ENCODE measurements at regions not wholly inside any gene's neighbourhood (a gene's known extent, or its start where the extent isn't known, plus 50 kb on each side); places are given as distances from the start of the nearest gene placed in this dataset.

DNA sequence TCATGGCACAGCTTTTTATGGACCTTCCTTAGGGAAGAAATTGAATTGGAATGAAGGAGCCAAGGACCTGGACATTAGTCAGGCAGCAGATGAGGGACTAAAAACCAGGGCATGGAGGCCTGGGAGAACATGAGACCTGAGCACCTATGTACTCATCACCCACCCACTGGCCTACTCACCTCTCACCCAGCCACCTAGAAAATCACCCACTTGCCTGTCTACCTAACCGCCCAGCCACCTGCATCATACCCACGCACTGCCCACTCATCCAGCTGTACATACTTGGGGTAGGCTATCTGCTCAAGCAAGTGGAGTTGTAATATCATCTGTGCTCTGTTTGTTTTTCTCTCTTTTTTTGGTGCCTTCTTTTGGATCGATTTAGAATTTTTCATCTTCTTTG is 65.3 kb upstream of the SLCO2A1 start:
- no peak overlapping the region for H3K4me3 ChIP-seq (ENCODE audit: low read length)
- POLR2A ChIA-PET (ENCODE audit: unreplicated experiment), result no interaction called here
- H3K9me3 ChIP-seq (ENCODE audit: low read length), result no peaks in the 10 kb centered on the region
- no peak overlapping the region for H3K4me2 ChIP-seq (ENCODE audit: low read length)
- H3F3A ChIP-seq (ENCODE audit: low read length, unreplicated experiment), result no peaks in the 10 kb centered on the region
- H3K9ac ChIP-seq (ENCODE audit: low read length), result no peak overlapping the region
- ATAC-seq (no peak), DNase-seq (no peak)
- no peaks in the 10 kb centered on the region for H3K79me2 ChIP-seq (ENCODE audit: low read length)
- no peaks in the 10 kb centered on the region for H4K20me1 ChIP-seq (ENCODE audit: low read length)
- H3K9me2 ChIP-seq (replicated peaks; ENCODE audit: low read length), result no peaks in the 10 kb centered on the region
- H3K27me3 ChIP-seq (ENCODE audit: low read length), result no peaks in the 10 kb centered on the region
- intact Hi-C loops (cut with micrococcal nuclease), result no loop called here
- H3K4me1 ChIP-seq (ENCODE audit: insufficient read depth, low read length), result no peaks in the 10 kb centered on the region
- H3K27ac ChIP-seq (ENCODE audit: low read length), result no peak overlapping the region
- TF ChIP-seq CTCF (conservative IDR thresholded peaks at IDR 0.05; ENCODE audit: low read depth, low read length), result no peak
- no peak for TF ChIP-seq EZH2phosphoT487 (IDR thresholded peaks at IDR 0.05; ENCODE audit: borderline replicate concordance, low read length)
- TF ChIP-seq EZH2 (IDR thresholded peaks at IDR 0.05; ENCODE audit: low read length, unreplicated experiment), result no peak
- CTCF ChIA-PET, result no interaction called here
- BruUV-seq (replicated peaks), result no TSS peak
- no peak overlapping the region for H2AFZ ChIP-seq (ENCODE audit: low read length)
- H3K36me3 ChIP-seq (ENCODE audit: low read depth, low read length), result no peaks in the 10 kb centered on the region

- no peaks in the 10 kb centered on the region for H3K4me1 ChIP-seq (ENCODE audit: insufficient read depth, low read length)
- no peaks in the 10 kb centered on the region for H3K36me3 ChIP-seq (ENCODE audit: low read depth, low read length)
- H3K4me3 ChIP-seq (ENCODE audit: low read length), result no peak overlapping the region
- intact Hi-C loops (cut with micrococcal nuclease), result no loop called here
- ATAC-seq (no peak), DNase-seq (no peak)
- H3K9ac ChIP-seq (ENCODE audit: low read length), result no peak overlapping the region
- no TSS peak for BruUV-seq (replicated peaks)
- H3K27ac ChIP-seq (ENCODE audit: low read length), result no peak overlapping the region
- no peaks in the 10 kb centered on the region for H3F3A ChIP-seq (ENCODE audit: low read length, unreplicated experiment)
- no peaks in the 10 kb centered on the region for H3K9me2 ChIP-seq (replicated peaks; ENCODE audit: low read length)
- ChIA-PET CTCF (no interaction called here), POLR2A (ENCODE audit: unreplicated experiment) (no interaction called here)
- H2AFZ ChIP-seq (ENCODE audit: low read length), result no peak overlapping the region
- no peaks in the 10 kb centered on the region for H3K27me3 ChIP-seq (ENCODE audit: low read length)
- no peak overlapping the region for H3K4me2 ChIP-seq (ENCODE audit: low read length)
- H4K20me1 ChIP-seq (ENCODE audit: low read length), result no peaks in the 10 kb centered on the region
- no peaks in the 10 kb centered on the region for H3K79me2 ChIP-seq (ENCODE audit: low read length)
- TF ChIP-seq CTCF (conservative IDR thresholded peaks at IDR 0.05; ENCODE audit: low read depth, low read length) (no peak), EZH2 (IDR thresholded peaks at IDR 0.05; ENCODE audit: low read length, unreplicated experiment) (no peak), EZH2phosphoT487 (IDR thresholded peaks at IDR 0.05; ENCODE audit: borderline replicate concordance, low read length) (no peak)
- no peaks in the 10 kb centered on the region for H3K9me3 ChIP-seq (ENCODE audit: low read length)
Observed at GRCh38 chr3:134094491-134094890, 64.8 kb upstream of the SLCO2A1 start.

GRCh38 chr3:134093956-134094355 is 64.2 kb upstream of the SLCO2A1 start:
- Histone ChIP-seq H3K4me2 (ENCODE audit: low read length) (no peak overlapping the region), H3K27ac (ENCODE audit: low read length) (no peak overlapping the region), H3K79me2 (ENCODE audit: low read length) (no peaks in the 10 kb centered on the region), H3K9me3 (ENCODE audit: low read length) (no peaks in the 10 kb centered on the region), H3F3A (ENCODE audit: low read length, unreplicated experiment) (no peaks in the 10 kb centered on the region), H3K27me3 (ENCODE audit: low read length) (no peaks in the 10 kb centered on the region), H3K9me2 (replicated peaks; ENCODE audit: low read length) (no peaks in the 10 kb centered on the region), H3K36me3 (ENCODE audit: low read depth, low read length) (no peaks in the 10 kb centered on the region), H3K4me1 (ENCODE audit: insufficient read depth, low read length) (no peaks in the 10 kb centered on the region), H3K9ac (ENCODE audit: low read length) (no peak overlapping the region), H3K4me3 (ENCODE audit: low read length) (no peak overlapping the region), H2AFZ (ENCODE audit: low read length) (no peak overlapping the region), H4K20me1 (ENCODE audit: low read length) (no peaks in the 10 kb centered on the region)
- ChIA-PET POLR2A (ENCODE audit: unreplicated experiment) (no interaction called here), CTCF (no interaction called here)
- TF ChIP-seq EZH2 (IDR thresholded peaks at IDR 0.05; ENCODE audit: low read length, unreplicated experiment) (no peak), CTCF (conservative IDR thresholded peaks at IDR 0.05; ENCODE audit: low read depth, low read length) (no peak), EZH2phosphoT487 (IDR thresholded peaks at IDR 0.05; ENCODE audit: borderline replicate concordance, low read length) (no peak)
- DNase-seq (no peak), ATAC-seq (no peak)
- intact Hi-C loops (cut with micrococcal nuclease), result no loop called here
- BruUV-seq (replicated peaks), result no TSS peak
